ENCODE measurements at regions not wholly inside any gene's neighbourhood (a gene's known extent, or its start where the extent isn't known, plus 50 kb on each side); places are given as distances from the start of the nearest gene placed in this dataset.

GRCh38 chr13:108113407-108113806 lies 101.9 kb downstream of the LIG4 start:
- Histone ChIP-seq H3K4me3 (ENCODE audit: low read depth, low read length) (no peak overlapping the region), H3K4me1 (ENCODE audit: control insufficient read depth, insufficient read depth, low read length) (no peaks in the 10 kb centered on the region), H3K9me3 (ENCODE audit: control insufficient read depth, insufficient read depth, low read depth, low read length) (no peaks in the 10 kb centered on the region), H3K36me3 (ENCODE audit: control insufficient read depth in 2 of 2, insufficient read depth in 1 of 2, low read length in 2 of 2) (no peaks in the 10 kb centered on the region), H3K27ac (ENCODE audit: extremely low read depth, low read depth, low read length) (no peak overlapping the region)
- ChIA-PET CTCF (interaction anchor here (0.6 kb wide), 2 partner anchors 21 to 41 kb away, joined by 3 to 4 read pairs; no protein-coding TSS in a partner anchor), POLR2A (no interaction called here)
- TF ChIP-seq ZNF10 (tag by site-specific recombination; IDR thresholded peaks at IDR 0.05) = no peak
- no peak for TF ChIP-seq KLF7 (tag by site-specific recombination; IDR thresholded peaks at IDR 0.05; ENCODE audit: borderline replicate concordance)
- TF ChIP-seq, protein P1, sequence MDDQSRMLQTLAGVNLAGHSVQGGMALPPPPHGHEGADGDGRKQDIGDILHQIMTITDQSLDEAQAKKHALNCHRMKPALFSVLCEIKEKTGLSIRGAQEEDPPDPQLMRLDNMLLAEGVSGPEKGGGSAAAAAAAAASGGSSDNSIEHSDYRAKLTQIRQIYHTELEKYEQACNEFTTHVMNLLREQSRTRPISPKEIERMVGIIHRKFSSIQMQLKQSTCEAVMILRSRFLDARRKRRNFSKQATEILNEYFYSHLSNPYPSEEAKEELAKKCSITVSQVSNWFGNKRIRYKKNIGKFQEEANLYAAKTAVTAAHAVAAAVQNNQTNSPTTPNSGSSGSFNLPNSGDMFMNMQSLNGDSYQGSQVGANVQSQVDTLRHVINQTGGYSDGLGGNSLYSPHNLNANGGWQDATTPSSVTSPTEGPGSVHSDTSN (CRISPR knock-in tag; IDR thresholded peaks at IDR 0.05) = no peak
- TF ChIP-seq ZNF121 (tag by site-specific recombination; IDR thresholded peaks at IDR 0.05) = no peak
- no peak for TF ChIP-seq MEIS1 (CRISPR knock-in tag; IDR thresholded peaks at IDR 0.05; ENCODE audit: borderline replicate concordance)

- Histone ChIP-seq H3K27ac (ENCODE audit: extremely low read depth, low read depth, low read length) (no peak overlapping the region), H3K4me1 (ENCODE audit: control insufficient read depth, insufficient read depth, low read length) (no peaks in the 10 kb centered on the region), H3K9me3 (ENCODE audit: control insufficient read depth, insufficient read depth, low read depth, low read length) (no peaks in the 10 kb centered on the region), H3K36me3 (ENCODE audit: control insufficient read depth in 2 of 2, insufficient read depth in 1 of 2, low read length in 2 of 2) (no peaks in the 10 kb centered on the region), H3K4me3 (ENCODE audit: low read depth, low read length) (no peak overlapping the region)
- ChIA-PET POLR2A (no interaction called here), CTCF (no interaction called here)
- TF ChIP-seq ZNF473 (tag by site-specific recombination; IDR thresholded peaks at IDR 0.05) (no peak), ZNF114 (tag by site-specific recombination; IDR thresholded peaks at IDR 0.05) (no peak), ZBTB17 (tag by site-specific recombination; IDR thresholded peaks at IDR 0.05) (no peak), ZBTB21 (tag by site-specific recombination; IDR thresholded peaks at IDR 0.05) (no peak), ZNF266 (tag by site-specific recombination; IDR thresholded peaks at IDR 0.05; ENCODE audit: low read depth) (no peak), ZNF521 (tag by site-specific recombination; IDR thresholded peaks at IDR 0.05) (no peak), ZSCAN23 (tag by site-specific recombination; IDR thresholded peaks at IDR 0.05) (no peak), PRDM4 (tag by site-specific recombination; IDR thresholded peaks at IDR 0.05) (no peak), ZNF140 (tag by site-specific recombination; IDR thresholded peaks at IDR 0.05) (no peak), ZNF707 (tag by site-specific recombination; IDR thresholded peaks at IDR 0.05) (no peak), TCF7L2 (IDR thresholded peaks at IDR 0.05; ENCODE audit: borderline replicate concordance, low read depth, low read length) (no peak), ZBTB26 (tag by site-specific recombination; optimal IDR thresholded peaks at IDR 0.05) (no peak), INSM2 (tag by site-specific recombination; IDR thresholded peaks at IDR 0.05) (no peak), ZNF148 (tag by site-specific recombination; IDR thresholded peaks at IDR 0.05; ENCODE audit: borderline replicate concordance) (no peak), ZIC2 (tag by site-specific recombination; IDR thresholded peaks at IDR 0.05) (no peak), HOXC10 (CRISPR knock-in tag; IDR thresholded peaks at IDR 0.05) (no peak), ZNF175 (tag by site-specific recombination; IDR thresholded peaks at IDR 0.05) (no peak), ZFP41 (tag by site-specific recombination; IDR thresholded peaks at IDR 0.05; ENCODE audit: borderline replicate concordance) (no peak)
- TF ChIP-seq, protein P2, sequence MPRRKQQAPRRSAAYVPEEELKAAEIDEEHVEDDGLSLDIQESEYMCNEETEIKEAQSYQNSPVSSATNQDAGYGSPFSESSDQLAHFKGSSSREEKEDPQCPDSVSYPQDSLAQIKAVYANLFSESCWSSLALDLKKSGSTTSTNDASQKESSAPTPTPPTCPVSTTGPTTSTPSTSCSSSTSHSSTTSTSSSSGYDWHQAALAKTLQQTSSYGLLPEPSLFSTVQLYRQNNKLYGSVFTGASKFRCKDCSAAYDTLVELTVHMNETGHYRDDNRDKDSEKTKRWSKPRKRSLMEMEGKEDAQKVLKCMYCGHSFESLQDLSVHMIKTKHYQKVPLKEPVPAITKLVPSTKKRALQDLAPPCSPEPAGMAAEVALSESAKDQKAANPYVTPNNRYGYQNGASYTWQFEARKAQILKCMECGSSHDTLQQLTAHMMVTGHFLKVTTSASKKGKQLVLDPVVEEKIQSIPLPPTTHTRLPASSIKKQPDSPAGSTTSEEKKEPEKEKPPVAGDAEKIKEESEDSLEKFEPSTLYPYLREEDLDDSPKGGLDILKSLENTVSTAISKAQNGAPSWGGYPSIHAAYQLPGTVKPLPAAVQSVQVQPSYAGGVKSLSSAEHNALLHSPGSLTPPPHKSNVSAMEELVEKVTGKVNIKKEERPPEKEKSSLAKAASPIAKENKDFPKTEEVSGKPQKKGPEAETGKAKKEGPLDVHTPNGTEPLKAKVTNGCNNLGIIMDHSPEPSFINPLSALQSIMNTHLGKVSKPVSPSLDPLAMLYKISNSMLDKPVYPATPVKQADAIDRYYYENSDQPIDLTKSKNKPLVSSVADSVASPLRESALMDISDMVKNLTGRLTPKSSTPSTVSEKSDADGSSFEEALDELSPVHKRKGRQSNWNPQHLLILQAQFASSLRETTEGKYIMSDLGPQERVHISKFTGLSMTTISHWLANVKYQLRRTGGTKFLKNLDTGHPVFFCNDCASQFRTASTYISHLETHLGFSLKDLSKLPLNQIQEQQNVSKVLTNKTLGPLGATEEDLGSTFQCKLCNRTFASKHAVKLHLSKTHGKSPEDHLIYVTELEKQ (tag by site-specific recombination; IDR thresholded peaks at IDR 0.05; ENCODE audit: borderline replicate concordance) = no peak
These were observed 110.6 kb downstream of the LIG4 start for GRCh38 chr13:108104736-108105135.
